GM12878 (cell line): ENCODE measurements at regions not wholly inside any gene's neighbourhood (a gene's known extent, or its start where the extent isn't known, plus 50 kb on each side); places are given as distances from the start of the nearest gene placed in this dataset.

Experiments
- ATAC-seq: fragments of 200-7000 bp; cut with Tn5 transposase; 3 replicates; pipeline ENCODE4 v1.9.1; 2020; ENCODE audit warnings: mild to moderate bottlenecking, moderate library complexity
- BruUV-seq: library from RNA; stranded (reverse); fragments of 400-500 nt; replicated peaks from 2 replicates; lab custom pipeline; 2021; lab: Mats Ljungman, UMichigan
- CTCF ChIA-PET: fragments of 300-600 bp; sonication (Branson Sonifier 250); formaldehyde crosslinking; extraction: SDS; loops from one replicate; lab custom pipeline; 2021; ENCODE audit warnings: inconsistent platforms; lab: Yijun Ruan, JAX
- POLR2A ChIA-PET: fragments of 350-600 bp; formaldehyde crosslinking; extraction: SDS; loops from one replicate; lab custom pipeline; 2021; ENCODE audit warnings: inconsistent platforms; lab: Charles Lee
- RAD21 ChIA-PET: fragments of 300-600 bp; sonication (Branson Sonifier 250); formaldehyde crosslinking; loops from one replicate; lab custom pipeline; 2023; ENCODE audit warnings: antibody characterized with exemption; ENCODE audit not compliant: unreplicated experiment; lab: Charles Lee
- SMC1A ChIA-PET: fragments of 300-600 bp; sonication (Branson Sonifier 250); formaldehyde crosslinking; loops from one replicate; lab custom pipeline; 2023; ENCODE audit not compliant: unreplicated experiment, uncharacterized antibody; lab: Charles Lee
- DNase-seq: peaks from one replicate; pipeline ENCODE4 v3.0.0-alpha.2; 2011; ENCODE audit warnings: low read depth, low spot score
- FAIRE-seq: peaks from 3 replicates; lab custom pipeline; 2011; peaks lifted over from hg19 to GRCh38; lab: Jason Lieb, UNC
- H2AFZ ChIP-seq: 2 replicates; pipeline ENCODE4 v1.6.0; 2011; ENCODE audit warnings: low read depth, low read length, control low read depth; ENCODE audit not compliant: control insufficient read depth
- H3K27ac ChIP-seq: 2 replicates; pipeline ENCODE4 v1.5.1; 2011; ENCODE audit warnings: control low read depth; ENCODE audit not compliant: control insufficient read depth, insufficient read depth
- H3K27me3 ChIP-seq, 2 experiments: replicated peaks in 1 of 2; 2 replicates each; pipeline versions ENCODE4 v1.6.0 to v1.6.1; 2011; ENCODE audit warnings: low read length in 1 of 2; ENCODE audit not compliant: control insufficient read depth in 2 of 2, insufficient read depth in 2 of 2
- H3K36me3 ChIP-seq, 2 experiments: 2 replicates each; pipeline ENCODE4 v1.5.1; 2011; ENCODE audit warnings: low read length in 1 of 2; ENCODE audit not compliant: control insufficient read depth in 2 of 2, insufficient read depth in 2 of 2
- H3K4me1 ChIP-seq: 2 replicates; pipeline ENCODE4 v1.6.1; 2011; ENCODE audit warnings: mild to moderate bottlenecking, low read length, moderate library complexity, mixed read lengths; ENCODE audit not compliant: control insufficient read depth, insufficient read depth
- H3K4me2 ChIP-seq: 2 replicates; pipeline ENCODE4 v1.6.0; 2011; ENCODE audit warnings: control low read depth; ENCODE audit not compliant: control insufficient read depth, insufficient read depth
- H3K4me3 ChIP-seq: fragments of 200-600 bp; sonication (generic); 2 replicates; pipeline ENCODE4 v1.5.1; 2016
- H3K79me2 ChIP-seq: 2 replicates; pipeline ENCODE4 v1.6.0; 2011; ENCODE audit warnings: low read length; ENCODE audit not compliant: control insufficient read depth, insufficient read depth
- H3K9ac ChIP-seq: 2 replicates; pipeline ENCODE4 v1.8.0; 2011; ENCODE audit warnings: low read length, control low read depth, mixed read lengths; ENCODE audit not compliant: control insufficient read depth, insufficient read depth
- H3K9me3 ChIP-seq: replicated peaks from 3 replicates; pipeline ENCODE4 v1.5.1; 2011; ENCODE audit warnings: mild to moderate bottlenecking, low read length; ENCODE audit not compliant: control insufficient read depth, insufficient read depth
- H4K20me1 ChIP-seq: 2 replicates; pipeline ENCODE4 v1.6.0; 2011; ENCODE audit not compliant: control insufficient read depth, insufficient read depth
- CBFB ChIP-seq: IDR thresholded peaks from 2 replicates; pipeline ENCODE4 v1.6.1; 2016; ENCODE audit warnings: antibody characterized with exemption, low read depth
- CHD2 ChIP-seq: IDR thresholded peaks from 2 replicates; pipeline ENCODE4 v1.6.1; 2011; ENCODE audit warnings: low read depth, low read length, improper control_type of control experiment, borderline replicate concordance
- ETV6 ChIP-seq, 2 experiments: fragments of 450-650 bp in 1 of 2; IDR thresholded peaks in 1 of 2; conservative IDR thresholded peaks in 1 of 2; 2 replicates each; pipeline ENCODE4 v1.6.1; 2014; ENCODE audit warnings: antibody characterized with exemption in 1 of 2, borderline replicate concordance in 1 of 2, low read depth in 1 of 2, mild to moderate bottlenecking in 1 of 2, moderate library complexity in 1 of 2
- HCFC1 ChIP-seq: fragments of 150-350 bp; IDR thresholded peaks from 2 replicates; pipeline ENCODE4 v1.6.1; 2014; ENCODE audit warnings: low read length
- HDAC2 ChIP-seq: fragments of 200-600 bp; sonication (generic); IDR thresholded peaks from 2 replicates; pipeline ENCODE4 v1.6.1; 2017
- MXI1 ChIP-seq: fragments of 150-350 bp; IDR thresholded peaks from 2 replicates; pipeline ENCODE4 v1.6.1; 2011; ENCODE audit warnings: low read depth, mild to moderate bottlenecking, inconsistent platforms, low read length, improper control_type of control experiment
- NR2C2 ChIP-seq: IDR thresholded peaks from 2 replicates; pipeline ENCODE4 v1.6.1; 2011; ENCODE audit warnings: borderline replicate concordance, low read depth; ENCODE audit not compliant: control insufficient read depth, insufficient read length
- RUNX3 ChIP-seq: IDR thresholded peaks from 2 replicates; pipeline ENCODE4 v1.6.1; 2012; ENCODE audit warnings: low read length, inconsistent platforms
- SIN3A ChIP-seq: IDR thresholded peaks from 2 replicates; pipeline ENCODE4 v1.6.1; 2012; ENCODE audit warnings: low read depth, low read length, improper control_type of control experiment
- SPI1 ChIP-seq: IDR thresholded peaks from 2 replicates; pipeline ENCODE4 v1.6.1; 2011; ENCODE audit warnings: low read depth, mild to moderate bottlenecking, low read length, moderate library complexity, borderline replicate concordance; ENCODE audit not compliant: insufficient read depth
- STAT1 ChIP-seq: fragments of 450-650 bp; conservative IDR thresholded peaks from 2 replicates; pipeline ENCODE4 v1.6.1; 2014; ENCODE audit warnings: antibody characterized with exemption, mild to moderate bottlenecking
- SUZ12 ChIP-seq: fragments of 200-600 bp; sonication (generic); IDR thresholded peaks from one replicate; pipeline ENCODE4 v1.6.1; 2018; ENCODE audit warnings: antibody characterized with exemption, mild to moderate bottlenecking; ENCODE audit not compliant: unreplicated experiment
- TCF12 ChIP-seq: IDR thresholded peaks from 2 replicates; pipeline ENCODE4 v1.6.1; 2011; ENCODE audit warnings: low read depth, mild to moderate bottlenecking, low read length
- ZNF217 ChIP-seq: fragments of 450-650 bp; IDR thresholded peaks from 2 replicates; pipeline ENCODE4 v1.6.1; 2017; ENCODE audit warnings: antibody characterized with exemption, mild to moderate bottlenecking
- ZNF24 ChIP-seq: fragments of 450-650 bp; IDR thresholded peaks from 2 replicates; pipeline ENCODE4 v1.6.1; 2017; ENCODE audit warnings: antibody characterized with exemption, mild to moderate bottlenecking
- WGBS: methylation state at CpG from one replicate; pipeline ENCODE4 v1.1.6; 2016; ENCODE audit warnings: low lambda C conversion rate; ENCODE audit not compliant: insufficient replicate concordance, insufficient coverage; ENCODE audit errors: missing lambda C conversion rate; 5-methylcytosine and 5-hydroxymethylcytosine counted together
- in situ Hi-C: fragments of 300-500 bp; cut with MboI; formaldehyde crosslinking; loops from 9 replicates; pipeline ENCODE4 v1.14.3; 2018; ENCODE audit warnings: mixed read lengths
- intact Hi-C: fragments of 100-400 bp; cut with micrococcal nuclease; formaldehyde crosslinking; loops from one replicate; pipeline ENCODE4 v1.14.2; 2022; ENCODE audit not compliant: unreplicated experiment
- TF ChIP-seq, protein P1 (sequence below): fragments of 450-650 bp; formaldehyde crosslinking; IDR thresholded peaks from 2 replicates; pipeline ENCODE4 v1.4.0; 2020; ENCODE audit warnings: mild to moderate bottlenecking, moderate library complexity

DNA sequence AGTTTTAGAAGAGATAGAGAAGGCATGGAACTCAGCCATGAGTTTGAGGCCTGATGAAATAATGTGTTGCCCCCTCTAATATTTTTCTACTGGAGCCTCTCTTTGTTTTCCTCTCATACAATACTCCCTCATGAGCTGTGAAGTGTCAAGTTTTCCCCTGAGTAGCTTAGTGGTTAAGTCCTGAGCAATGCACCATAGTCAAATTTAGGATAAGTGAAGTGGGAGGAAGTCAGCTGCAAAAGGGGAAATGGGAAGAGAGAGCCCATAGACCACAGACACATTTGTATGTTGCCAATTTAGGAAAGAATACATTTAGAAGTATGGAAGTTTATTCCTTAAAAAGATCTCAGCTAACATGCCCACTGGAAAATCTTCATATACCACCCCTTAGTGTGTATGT, 171.5 kb upstream of the NREP start:
- ChIA-PET POLR2A (no interaction called here), CTCF (interaction anchor here (1.2 kb wide), 1 partner anchor 198 kb away, joined by 3 read pairs; no protein-coding TSS in a partner anchor), SMC1A (interaction anchor here (0.8 to 2.8 kb wide), 3 partner anchors 10 to 26 kb away, joined by 3 to 12 read pairs (median 3); no protein-coding TSS in a partner anchor)
- H2AFZ ChIP-seq: no peak overlapping the region
- no peak overlapping the region for H3K4me3 ChIP-seq
- no peaks in the 10 kb centered on the region for H3K27me3 ChIP-seq
- no peak overlapping the region for H3K27ac ChIP-seq
- H3K36me3 ChIP-seq: no peaks in the 10 kb centered on the region
- intact Hi-C loops: loop anchor here (10.0 kb wide), 1 partner anchor 254 kb away; no protein-coding TSS in a partner anchor
- no peaks in the 10 kb centered on the region for H3K79me2 ChIP-seq
- in situ Hi-C loops: no loop called here
- no peak for TF ChIP-seq HDAC2
- no peak for TF ChIP-seq SIN3A
- peak; percentile 58; the same call in 1 of the 2 replicates for TF ChIP-seq SPI1
- 0 out of 2 replicates have a peak, but pooled peaks have one; percentile 8 for TF ChIP-seq RUNX3
- TF ChIP-seq, all 136 proteins: peak for 2
- no peaks in the 10 kb centered on the region; the same call in 2 of the 3 replicates for H3K9me3 ChIP-seq
- FAIRE-seq: no peak
- no peak overlapping the region for H3K9ac ChIP-seq
- no peak for ATAC-seq
- no peaks in the 10 kb centered on the region for H4K20me1 ChIP-seq
- RAD21 ChIA-PET: no interaction called here
- no peaks in the 10 kb centered on the region for H3K4me1 ChIP-seq
- no TSS peak for BruUV-seq
- no peak for DNase-seq
- no peak overlapping the region for H3K4me2 ChIP-seq

DNA sequence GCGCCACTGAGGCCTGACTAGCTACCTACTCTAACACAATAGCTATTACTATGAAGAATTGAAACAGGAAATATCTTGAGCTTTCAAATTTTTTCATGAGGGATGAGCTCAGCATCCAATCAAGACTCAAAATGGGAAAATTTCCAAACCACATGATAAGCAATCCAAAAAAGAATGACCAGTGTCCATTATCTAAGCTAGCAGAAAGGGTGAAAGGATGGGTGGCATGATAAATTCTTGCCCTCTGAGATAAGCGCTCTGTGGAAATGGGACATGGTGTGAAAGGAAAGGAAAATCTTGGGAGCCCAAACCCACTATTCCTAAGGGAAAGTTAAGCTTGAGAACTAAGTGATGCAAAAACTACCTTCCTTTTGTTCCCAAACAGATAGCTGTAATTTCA, 170.2 kb upstream of the NREP start:
- Histone ChIP-seq H3K27me3 (no peaks in the 10 kb centered on the region), H3K79me2 (no peaks in the 10 kb centered on the region), H4K20me1 (no peaks in the 10 kb centered on the region), H2AFZ (no peak overlapping the region), H3K9ac (no peak overlapping the region), H3K4me1 (no peaks in the 10 kb centered on the region), H3K4me2 (no peak overlapping the region), H3K9me3 (no peaks in the 10 kb centered on the region)
- WGBS: 46% methylated on average over 2 of the region's 2 CpGs
- ChIA-PET CTCF (no interaction called here), POLR2A (no interaction called here), RAD21 (interaction anchor here (0.9 to 1.3 kb wide), 2 partner anchors 150 to 219 kb away, joined by 3 read pairs; no protein-coding TSS in a partner anchor)
- no peak for DNase-seq
- no peak for TF ChIP-seq NR2C2
- TF ChIP-seq CBFB: no peak
- no peak for TF ChIP-seq SUZ12
- TF ChIP-seq, protein P1, sequence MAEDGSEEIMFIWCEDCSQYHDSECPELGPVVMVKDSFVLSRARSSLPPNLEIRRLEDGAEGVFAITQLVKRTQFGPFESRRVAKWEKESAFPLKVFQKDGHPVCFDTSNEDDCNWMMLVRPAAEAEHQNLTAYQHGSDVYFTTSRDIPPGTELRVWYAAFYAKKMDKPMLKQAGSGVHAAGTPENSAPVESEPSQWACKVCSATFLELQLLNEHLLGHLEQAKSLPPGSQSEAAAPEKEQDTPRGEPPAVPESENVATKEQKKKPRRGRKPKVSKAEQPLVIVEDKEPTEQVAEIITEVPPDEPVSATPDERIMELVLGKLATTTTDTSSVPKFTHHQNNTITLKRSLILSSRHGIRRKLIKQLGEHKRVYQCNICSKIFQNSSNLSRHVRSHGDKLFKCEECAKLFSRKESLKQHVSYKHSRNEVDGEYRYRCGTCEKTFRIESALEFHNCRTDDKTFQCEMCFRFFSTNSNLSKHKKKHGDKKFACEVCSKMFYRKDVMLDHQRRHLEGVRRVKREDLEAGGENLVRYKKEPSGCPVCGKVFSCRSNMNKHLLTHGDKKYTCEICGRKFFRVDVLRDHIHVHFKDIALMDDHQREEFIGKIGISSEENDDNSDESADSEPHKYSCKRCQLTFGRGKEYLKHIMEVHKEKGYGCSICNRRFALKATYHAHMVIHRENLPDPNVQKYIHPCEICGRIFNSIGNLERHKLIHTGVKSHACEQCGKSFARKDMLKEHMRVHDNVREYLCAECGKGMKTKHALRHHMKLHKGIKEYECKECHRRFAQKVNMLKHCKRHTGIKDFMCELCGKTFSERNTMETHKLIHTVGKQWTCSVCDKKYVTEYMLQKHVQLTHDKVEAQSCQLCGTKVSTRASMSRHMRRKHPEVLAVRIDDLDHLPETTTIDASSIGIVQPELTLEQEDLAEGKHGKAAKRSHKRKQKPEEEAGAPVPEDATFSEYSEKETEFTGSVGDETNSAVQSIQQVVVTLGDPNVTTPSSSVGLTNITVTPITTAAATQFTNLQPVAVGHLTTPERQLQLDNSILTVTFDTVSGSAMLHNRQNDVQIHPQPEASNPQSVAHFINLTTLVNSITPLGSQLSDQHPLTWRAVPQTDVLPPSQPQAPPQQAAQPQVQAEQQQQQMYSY: no peak
- TF ChIP-seq TCF12: no peak
- no peak for TF ChIP-seq CHD2
- TF ChIP-seq ZNF217: no peak
- no peak for TF ChIP-seq STAT1
- TF ChIP-seq ETV6 (conservative IDR thresholded peaks at IDR 0.05 in 1 of 2, IDR thresholded peaks at IDR 0.05 in 1 of 2; ENCODE audit: borderline replicate concordance in 1 of 2, low read depth in 1 of 2): no peak
- TF ChIP-seq ZNF24: no peak
- TF ChIP-seq MXI1: no peak
- TF ChIP-seq HCFC1: no peak
- TF ChIP-seq, all 136 proteins: peak for 0
- no peak for FAIRE-seq
- no peak for ATAC-seq
- Histone ChIP-seq H3K27ac (no peak overlapping the region), H3K36me3 (no peaks in the 10 kb centered on the region), H3K4me3 (no peak overlapping the region)
- in situ Hi-C loops (no loop called here), intact Hi-C loops (loop anchor here (10.0 kb wide), 1 partner anchor 252 kb away; no protein-coding TSS in a partner anchor)
- BruUV-seq: no TSS peak
- SMC1A ChIA-PET: no interaction called here
